ENCODE measurements at regions not wholly inside any gene's neighbourhood (a gene's known extent, or its start where the extent isn't known, plus 50 kb on each side); places are given as distances from the start of the nearest gene placed in this dataset.

DNA sequence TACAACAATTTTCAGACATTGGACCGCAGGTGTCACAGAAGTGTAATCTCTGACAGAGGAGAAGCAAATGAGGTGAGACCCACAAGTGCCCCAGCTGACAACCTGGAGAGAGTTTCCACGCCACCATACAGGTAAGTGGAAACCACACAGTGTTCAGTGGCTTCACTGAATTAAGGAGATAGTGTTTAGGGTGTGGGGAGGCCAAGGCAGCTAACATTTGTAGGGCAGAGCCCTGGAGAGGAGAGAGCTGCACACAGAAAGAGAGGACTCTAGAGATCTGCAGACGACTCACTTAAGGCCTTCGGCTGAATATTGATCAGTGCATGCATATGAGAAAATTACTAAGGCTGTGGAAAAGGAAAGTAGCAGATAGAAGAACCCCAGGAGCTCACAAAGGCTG lies 228.9 kb upstream of the TNRC6C start:
- no peak for TF ChIP-seq CTCF (IDR thresholded peaks at IDR 0.05)
- no peak for TF ChIP-seq ZFX (IDR thresholded peaks at IDR 0.05; ENCODE audit: borderline replicate concordance)

All from 22Rv1 (cell line).